Vagina (tissue), 2 donors: ENCODE measurements at regions not wholly inside any gene's neighbourhood (a gene's known extent, or its start where the extent isn't known, plus 50 kb on each side); places are given as distances from the start of the nearest gene placed in this dataset.
"Not testable (repeated sequence)": the region's sequence is repeated elsewhere in the genome, so short reads cannot be mapped to it uniquely, and the experiment has no call there.

Experiments
- POLR2AphosphoS5 ChIP-seq, 2 donors: sonication (generic); formaldehyde crosslinking; IDR thresholded peaks; one replicate each; pipeline ENCODE4 v1.9.0; 2017; ENCODE audit warnings: antibody characterized with exemption in 2 of 2, mild to moderate bottlenecking in 2 of 2, low read depth in 1 of 2; ENCODE audit not compliant: insufficient read depth in 1 of 2
- TF ChIP-seq, protein P1 (sequence below), 3 experiments: fragments of 450-650 bp in 2 of 3; fragments of 200-600 bp in 1 of 3; sonication (generic) in 1 of 3; IDR thresholded peaks; one replicate each; pipeline ENCODE4 v1.5.1; 2017 to 2019; ENCODE audit warnings: antibody characterized with exemption in 3 of 3, mild to moderate bottlenecking in 2 of 3, moderate library complexity in 2 of 3

DNA sequence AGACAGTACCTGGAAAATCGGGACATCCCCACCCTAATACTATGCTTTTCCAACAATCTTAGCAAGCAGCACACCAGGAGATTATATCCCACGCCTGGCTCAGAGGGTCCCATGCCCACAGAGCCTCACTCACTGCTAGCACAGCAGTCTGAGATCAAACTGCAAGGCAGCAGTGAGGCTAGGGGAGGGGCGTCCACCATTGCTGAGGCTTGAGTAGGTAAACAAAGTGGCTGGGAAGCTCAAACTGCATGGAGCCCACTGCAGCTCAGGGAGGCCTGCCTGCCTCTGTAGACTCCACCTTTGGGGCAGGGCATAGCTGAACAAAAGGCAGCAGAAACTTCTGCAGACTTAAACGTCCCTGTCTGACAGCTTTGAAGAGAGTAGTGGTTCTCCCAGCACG, 275.5 kb downstream of the IKZF2 start:
- TF ChIP-seq, protein P1, sequence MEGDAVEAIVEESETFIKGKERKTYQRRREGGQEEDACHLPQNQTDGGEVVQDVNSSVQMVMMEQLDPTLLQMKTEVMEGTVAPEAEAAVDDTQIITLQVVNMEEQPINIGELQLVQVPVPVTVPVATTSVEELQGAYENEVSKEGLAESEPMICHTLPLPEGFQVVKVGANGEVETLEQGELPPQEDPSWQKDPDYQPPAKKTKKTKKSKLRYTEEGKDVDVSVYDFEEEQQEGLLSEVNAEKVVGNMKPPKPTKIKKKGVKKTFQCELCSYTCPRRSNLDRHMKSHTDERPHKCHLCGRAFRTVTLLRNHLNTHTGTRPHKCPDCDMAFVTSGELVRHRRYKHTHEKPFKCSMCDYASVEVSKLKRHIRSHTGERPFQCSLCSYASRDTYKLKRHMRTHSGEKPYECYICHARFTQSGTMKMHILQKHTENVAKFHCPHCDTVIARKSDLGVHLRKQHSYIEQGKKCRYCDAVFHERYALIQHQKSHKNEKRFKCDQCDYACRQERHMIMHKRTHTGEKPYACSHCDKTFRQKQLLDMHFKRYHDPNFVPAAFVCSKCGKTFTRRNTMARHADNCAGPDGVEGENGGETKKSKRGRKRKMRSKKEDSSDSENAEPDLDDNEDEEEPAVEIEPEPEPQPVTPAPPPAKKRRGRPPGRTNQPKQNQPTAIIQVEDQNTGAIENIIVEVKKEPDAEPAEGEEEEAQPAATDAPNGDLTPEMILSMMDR (IDR thresholded peaks at IDR 0.05) = not testable (repeated sequence)
- TF ChIP-seq POLR2AphosphoS5 (IDR thresholded peaks at IDR 0.05; ENCODE audit: insufficient read depth in 1 of 2, low read depth in 1 of 2) = not testable (repeated sequence)
